ENCODE measurements at regions not wholly inside any gene's neighbourhood (a gene's known extent, or its start where the extent isn't known, plus 50 kb on each side); places are given as distances from the start of the nearest gene placed in this dataset.

DNA sequence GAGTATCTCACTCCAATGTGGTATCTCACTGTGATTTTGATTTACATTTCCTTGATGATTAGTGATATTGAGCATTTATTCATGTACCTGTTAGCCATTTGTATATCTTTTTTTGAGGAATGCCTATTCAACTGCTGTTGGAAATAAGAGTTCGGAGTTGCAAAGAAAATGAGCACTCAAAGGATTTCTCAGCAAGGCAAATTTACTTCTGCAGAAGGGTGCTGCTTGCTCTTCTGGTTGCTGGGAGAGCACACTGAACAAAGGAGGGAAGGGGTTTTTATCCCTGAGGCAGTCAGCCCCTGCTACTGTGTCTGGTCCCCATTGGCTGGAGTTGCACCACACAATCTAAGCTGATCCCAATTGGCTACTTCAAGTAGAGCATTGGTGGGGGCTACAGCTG, 822.4 kb upstream of the ADGRB3 start:
- TF ChIP-seq, protein P1, sequence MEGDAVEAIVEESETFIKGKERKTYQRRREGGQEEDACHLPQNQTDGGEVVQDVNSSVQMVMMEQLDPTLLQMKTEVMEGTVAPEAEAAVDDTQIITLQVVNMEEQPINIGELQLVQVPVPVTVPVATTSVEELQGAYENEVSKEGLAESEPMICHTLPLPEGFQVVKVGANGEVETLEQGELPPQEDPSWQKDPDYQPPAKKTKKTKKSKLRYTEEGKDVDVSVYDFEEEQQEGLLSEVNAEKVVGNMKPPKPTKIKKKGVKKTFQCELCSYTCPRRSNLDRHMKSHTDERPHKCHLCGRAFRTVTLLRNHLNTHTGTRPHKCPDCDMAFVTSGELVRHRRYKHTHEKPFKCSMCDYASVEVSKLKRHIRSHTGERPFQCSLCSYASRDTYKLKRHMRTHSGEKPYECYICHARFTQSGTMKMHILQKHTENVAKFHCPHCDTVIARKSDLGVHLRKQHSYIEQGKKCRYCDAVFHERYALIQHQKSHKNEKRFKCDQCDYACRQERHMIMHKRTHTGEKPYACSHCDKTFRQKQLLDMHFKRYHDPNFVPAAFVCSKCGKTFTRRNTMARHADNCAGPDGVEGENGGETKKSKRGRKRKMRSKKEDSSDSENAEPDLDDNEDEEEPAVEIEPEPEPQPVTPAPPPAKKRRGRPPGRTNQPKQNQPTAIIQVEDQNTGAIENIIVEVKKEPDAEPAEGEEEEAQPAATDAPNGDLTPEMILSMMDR (tag by site-specific recombination; IDR thresholded peaks at IDR 0.05): no peak
- TF ChIP-seq HOXA7 (CRISPR knock-in tag; IDR thresholded peaks at IDR 0.05; ENCODE audit: borderline replicate concordance) (no peak), ZNF10 (tag by site-specific recombination; IDR thresholded peaks at IDR 0.05) (no peak), ZSCAN23 (tag by site-specific recombination; IDR thresholded peaks at IDR 0.05) (no peak), ZBTB7A (tag by site-specific recombination; IDR thresholded peaks at IDR 0.05; ENCODE audit: low read depth) (no peak), HOXC10 (CRISPR knock-in tag; IDR thresholded peaks at IDR 0.05) (no peak), RBAK (tag by site-specific recombination; IDR thresholded peaks at IDR 0.05) (no peak), ZNF24 (tag by site-specific recombination; IDR thresholded peaks at IDR 0.05) (no peak), YY1 (tag by site-specific recombination; IDR thresholded peaks at IDR 0.05) (no peak), ZBTB21 (tag by site-specific recombination; IDR thresholded peaks at IDR 0.05) (no peak), MEIS1 (CRISPR knock-in tag; IDR thresholded peaks at IDR 0.05; ENCODE audit: borderline replicate concordance) (no peak)
- TF ChIP-seq, protein P2, sequence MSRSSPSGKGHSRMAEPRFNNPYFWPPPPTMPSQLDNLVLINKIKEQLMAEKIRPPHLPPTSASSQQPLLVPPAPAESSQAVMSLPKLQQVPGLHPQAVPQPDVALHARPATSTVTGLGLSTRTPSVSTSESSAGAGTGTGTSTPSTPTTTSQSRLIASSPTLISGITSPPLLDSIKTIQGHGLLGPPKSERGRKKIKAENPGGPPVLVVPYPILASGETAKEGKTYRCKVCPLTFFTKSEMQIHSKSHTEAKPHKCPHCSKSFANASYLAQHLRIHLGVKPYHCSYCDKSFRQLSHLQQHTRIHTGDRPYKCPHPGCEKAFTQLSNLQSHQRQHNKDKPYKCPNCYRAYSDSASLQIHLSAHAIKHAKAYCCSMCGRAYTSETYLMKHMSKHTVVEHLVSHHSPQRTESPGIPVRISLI (tag by site-specific recombination; IDR thresholded peaks at IDR 0.05): no peak
- TF ChIP-seq, protein P3, sequence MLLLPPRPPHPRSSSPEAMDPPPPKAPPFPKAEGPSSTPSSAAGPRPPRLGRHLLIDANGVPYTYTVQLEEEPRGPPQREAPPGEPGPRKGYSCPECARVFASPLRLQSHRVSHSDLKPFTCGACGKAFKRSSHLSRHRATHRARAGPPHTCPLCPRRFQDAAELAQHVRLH (tag by site-specific recombination; IDR thresholded peaks at IDR 0.05): no peak
- TF ChIP-seq, protein P4, sequence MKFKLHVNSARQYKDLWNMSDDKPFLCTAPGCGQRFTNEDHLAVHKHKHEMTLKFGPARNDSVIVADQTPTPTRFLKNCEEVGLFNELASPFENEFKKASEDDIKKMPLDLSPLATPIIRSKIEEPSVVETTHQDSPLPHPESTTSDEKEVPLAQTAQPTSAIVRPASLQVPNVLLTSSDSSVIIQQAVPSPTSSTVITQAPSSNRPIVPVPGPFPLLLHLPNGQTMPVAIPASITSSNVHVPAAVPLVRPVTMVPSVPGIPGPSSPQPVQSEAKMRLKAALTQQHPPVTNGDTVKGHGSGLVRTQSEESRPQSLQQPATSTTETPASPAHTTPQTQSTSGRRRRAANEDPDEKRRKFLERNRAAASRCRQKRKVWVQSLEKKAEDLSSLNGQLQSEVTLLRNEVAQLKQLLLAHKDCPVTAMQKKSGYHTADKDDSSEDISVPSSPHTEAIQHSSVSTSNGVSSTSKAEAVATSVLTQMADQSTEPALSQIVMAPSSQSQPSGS (tag by site-specific recombination; IDR thresholded peaks at IDR 0.05; ENCODE audit: low read depth): no peak

All from HEK293 (cell line).